ENCODE measurements at regions not wholly inside any gene's neighbourhood (a gene's known extent, or its start where the extent isn't known, plus 50 kb on each side); places are given as distances from the start of the nearest gene placed in this dataset.
"Not testable (repeated sequence)": the region's sequence is repeated elsewhere in the genome, so short reads cannot be mapped to it uniquely, and the experiment has no call there.

DNA sequence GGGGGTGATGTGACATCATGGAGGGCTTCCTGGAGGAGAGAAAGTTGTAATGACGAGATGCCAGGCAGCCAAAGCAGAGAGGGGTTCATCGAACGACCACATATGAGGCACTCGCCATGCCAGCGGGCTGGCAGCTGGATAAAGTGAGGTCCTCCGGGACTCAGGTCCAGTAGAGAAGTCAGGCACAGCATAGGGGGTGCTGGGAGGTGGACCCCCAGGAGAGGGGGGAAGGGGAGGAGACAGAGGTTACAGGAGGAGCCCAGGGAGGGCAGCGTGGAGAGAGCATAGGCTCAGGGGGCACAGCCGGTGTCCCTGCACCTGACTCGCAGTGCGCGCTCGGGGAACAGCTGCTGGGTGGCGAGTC lies 174.7 kb downstream of the BMP7 start:
- no peak for DNase-seq

DNA sequence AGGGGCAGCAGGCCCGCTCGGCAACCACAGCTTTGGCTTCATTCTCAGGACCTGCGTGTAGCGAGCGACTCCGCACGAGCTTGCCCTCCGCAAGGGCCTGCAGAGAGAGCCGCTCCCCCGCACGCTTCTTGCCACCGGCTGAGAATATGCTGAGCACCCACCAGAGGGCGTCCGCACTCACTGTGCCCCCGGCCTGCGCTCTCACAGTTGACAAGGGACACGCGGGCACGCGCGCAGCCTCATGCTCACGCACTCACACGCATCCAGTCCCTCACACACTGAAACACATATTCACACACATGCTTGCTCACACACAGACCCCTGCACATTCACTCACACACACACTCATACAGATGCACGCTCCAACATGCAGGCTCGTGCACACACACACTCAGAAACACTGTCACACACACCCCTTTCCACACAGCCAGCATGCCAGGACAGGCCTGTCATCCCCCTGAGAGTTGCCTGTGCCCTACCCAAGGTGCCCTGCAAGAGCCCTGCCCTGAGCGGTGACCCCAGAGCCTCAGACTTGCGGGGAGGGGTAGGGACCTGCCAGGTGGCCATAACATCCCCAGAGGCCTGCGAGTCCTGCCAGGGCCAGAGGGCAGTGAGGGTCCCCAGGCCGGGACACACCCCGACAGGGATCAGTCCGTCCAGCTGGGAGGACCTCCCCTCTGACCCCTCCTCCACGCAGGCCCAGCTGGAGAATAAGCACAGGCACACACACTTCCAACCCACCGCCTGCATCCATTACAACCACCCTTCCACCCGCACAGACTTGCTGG lies 174.1 kb downstream of the BMP7 start:
- DNase-seq, result peak; percentile 25

DNA sequence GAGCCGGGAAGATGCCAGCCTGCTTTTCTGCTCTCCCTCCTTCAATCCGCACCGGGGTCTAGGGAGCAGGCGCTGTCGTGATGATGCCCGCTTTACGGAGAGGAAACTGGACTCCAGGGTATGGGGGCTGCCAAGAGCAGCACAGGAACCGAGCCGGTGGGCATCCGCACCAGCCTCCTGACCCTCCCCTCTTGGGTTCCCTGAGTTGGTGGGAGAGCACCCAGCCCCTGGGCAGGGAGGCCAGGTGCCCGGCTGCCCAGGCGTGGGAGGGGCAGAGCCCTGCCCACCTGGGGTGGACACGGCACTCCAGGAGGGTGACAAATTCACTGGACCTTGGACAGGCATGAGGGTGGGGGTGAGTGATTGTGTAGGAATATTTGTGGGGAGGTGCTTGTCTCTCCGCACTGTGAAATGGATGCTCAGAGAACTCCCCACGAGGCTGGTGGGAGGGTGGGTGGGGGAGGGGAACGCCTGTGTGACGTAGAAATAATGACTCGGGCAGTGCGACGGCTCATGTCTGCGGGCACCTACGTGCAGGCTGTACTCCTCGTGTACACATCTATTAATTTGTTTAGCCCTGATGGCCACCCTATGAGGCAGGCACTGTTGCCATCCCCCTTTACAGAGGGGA lies 173.4 kb downstream of the BMP7 start:
- no peak for DNase-seq

DNA sequence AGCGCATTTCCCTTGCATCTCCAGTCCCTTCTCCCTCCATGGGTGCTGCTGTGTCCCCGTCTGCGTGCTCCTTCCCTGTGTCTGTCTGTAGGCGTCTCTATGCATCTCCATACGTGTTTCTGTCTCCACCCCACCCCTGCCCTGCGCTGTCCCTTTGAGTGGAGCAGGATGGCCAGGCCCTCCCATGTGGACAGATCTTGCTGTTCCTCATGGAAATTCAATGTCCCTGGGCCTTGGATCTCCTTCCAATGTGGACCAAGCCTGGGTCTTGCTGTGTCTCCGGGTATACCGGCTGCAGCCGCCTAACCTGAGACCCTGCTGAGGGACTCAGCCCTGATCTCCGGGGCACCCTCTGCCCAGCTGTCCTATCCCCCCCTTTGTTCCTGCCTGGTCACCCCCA lies 172.7 kb downstream of the BMP7 start:
- no peak for DNase-seq

DNA sequence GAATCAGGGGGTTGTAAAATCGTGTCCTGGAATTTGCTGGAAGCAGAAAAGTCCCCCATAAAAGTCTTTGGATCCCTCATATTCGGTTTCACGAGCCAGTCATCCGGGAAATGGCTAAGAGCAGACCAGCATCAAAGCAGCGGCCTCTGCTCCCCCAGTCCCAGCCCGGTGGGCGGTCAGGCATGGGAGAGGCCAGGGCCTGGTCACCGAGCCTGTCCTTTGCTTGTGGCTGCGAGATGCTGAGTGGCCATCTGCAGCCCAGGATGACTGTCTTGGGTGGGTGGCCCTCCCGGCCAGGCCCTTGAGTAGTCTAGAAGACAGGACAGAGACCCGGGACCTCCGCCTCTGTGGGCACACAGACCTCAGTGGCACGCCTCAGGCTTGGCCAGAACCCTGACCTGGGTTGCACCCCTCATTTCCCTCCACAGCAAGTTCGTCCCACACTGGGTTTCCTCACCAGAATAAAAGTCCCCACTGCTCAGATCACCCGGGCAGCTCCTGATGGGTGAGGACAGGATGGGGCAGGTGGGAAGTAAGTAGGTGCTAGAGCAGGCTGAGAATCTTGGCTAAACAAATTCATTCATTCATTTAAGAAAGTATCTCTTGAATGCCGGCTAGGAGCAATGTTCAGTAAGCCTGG lies 172.1 kb downstream of the BMP7 start:
- no peak for DNase-seq

DNA sequence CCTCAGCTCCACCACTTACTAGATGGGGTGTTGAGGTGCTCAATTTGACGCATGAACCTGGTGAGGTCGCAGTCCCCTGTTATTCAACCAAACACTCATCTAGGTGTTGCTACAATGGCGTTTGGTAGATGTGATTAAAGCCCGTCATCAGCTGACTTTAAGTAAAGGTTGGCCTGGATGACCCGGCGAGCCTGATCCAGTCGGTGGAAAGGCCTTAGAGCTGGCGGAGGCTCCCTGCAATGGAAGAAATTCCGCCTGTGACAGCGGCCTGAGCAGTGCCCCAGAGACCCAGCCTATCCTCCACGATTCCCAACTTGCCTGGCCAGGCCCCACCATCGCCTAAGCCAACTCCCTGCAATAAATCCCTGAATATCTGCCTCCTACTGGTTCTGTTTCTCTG lies 171.4 kb downstream of the BMP7 start:
- DNase-seq, result no peak

DNA sequence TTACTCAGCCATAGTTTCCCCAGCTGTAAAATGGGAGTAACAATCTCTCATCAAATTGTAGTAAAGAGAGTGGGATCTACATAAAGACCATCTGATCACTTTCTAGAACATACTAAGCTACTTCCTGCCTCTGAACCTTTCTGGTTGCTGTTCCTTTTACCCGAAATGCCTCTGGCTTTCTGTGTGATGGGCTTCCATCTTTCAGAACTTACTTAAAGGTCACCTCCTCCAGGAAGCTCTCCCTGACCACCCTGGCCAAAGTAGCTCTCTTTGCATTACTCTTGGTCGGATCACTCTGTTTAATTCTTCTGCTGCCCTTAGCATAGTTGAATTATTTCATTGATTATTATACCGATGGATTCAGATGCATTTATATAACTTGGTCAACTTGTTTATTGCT lies 171.0 kb downstream of the BMP7 start:
- no peak for DNase-seq

DNA sequence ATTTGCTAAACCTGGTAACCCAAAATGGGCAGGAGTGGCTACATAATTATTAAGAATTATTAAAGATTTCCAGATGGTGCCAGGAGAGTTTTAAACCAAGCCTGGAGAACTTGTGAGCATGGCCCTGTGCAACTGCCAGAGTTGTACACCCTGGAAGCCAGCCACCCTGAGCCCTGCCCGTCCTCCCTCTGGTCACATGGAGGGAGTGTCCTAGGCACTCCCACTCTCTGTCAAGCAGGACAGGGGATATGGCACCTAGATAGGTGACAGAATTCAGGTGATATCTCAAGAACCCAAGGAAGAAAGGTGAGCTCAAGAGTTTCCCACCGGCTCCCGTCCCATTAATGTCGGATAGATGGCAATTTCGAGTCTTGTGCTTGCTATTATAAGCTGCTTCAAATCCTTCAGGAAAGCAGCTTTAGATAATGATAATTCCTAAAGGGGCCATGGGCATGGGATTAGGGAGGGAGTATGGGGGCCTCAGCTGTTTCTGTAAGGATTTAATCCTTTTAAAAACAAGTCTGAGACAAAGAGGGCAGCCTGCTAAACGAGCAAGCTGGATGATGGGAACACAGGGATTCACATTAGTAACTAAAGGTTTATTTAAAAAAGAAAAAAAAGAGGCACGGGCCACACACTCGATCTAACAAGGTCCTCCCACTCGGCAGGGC lies 169.1 kb downstream of the BMP7 start:
- no peak for DNase-seq

DNA sequence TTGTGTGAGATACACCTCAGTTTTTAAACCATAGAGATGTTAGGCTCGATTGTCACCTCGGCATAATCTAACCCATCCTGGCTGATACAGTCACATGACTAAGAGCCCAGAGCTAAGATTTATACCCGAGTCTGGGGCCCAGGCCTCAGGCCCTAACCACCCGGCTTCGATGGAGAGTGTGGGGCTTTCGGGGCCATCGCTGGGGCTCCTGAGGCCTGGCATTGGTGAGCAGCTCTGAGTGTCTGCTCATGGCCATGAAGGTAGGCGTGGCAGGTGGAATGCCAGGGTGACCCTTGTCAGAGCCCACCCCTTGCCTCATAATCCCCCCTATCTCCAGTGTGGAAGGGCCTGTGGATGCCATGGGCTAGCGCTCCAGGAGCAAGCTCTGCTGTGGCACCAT lies 164.3 kb downstream of the BMP7 start:
- no peak for DNase-seq

DNA sequence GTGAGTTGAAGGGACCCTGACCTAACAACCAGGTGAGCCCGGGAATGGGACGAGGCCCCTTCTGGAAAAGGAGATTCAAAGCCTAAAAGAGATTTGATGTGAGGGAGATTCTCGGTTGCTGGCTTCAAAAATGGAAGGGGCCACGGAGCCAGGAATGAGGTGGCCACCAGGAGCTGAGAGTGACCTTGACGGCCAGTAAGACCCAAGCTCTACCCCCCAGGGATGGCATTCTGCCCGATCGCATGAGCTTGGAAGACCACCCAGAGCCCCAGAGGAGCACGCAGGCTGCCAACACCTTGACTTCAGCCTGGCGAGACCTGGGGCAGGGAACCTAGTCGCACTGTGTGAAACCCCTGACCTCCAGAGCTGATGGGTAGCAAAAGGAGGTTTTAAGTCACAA lies 163.9 kb downstream of the BMP7 start:
- DNase-seq, result no peak

DNA sequence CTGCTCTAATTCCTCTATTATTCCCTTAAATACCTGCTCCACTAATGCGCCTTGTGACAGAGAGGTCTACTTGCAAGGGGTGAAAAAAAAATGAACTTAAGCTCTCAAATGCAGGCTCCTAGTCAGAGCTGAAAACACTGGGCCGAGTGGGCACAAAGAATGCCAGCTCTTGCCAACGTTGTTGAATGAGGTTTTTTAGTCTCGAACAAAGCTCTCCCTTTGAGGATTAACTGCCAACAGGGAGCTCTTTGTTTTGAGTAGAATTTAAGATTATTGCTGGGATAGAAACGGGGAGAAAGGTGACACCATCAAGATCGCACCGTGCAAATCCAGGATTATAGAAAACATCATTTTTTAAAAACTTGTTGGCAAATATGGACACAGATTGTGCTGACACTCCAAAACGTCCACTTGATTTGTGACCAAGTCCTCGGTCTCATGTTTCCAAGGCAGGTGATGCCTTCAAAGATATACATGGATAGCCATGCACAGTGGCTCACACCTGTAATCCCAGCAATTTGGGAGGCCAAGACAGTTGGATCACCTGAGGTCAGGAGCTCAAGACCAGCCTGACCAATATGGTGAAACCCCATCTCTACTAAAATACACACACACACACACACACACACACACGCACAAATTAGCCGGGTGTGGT lies 163.2 kb downstream of the BMP7 start:
- no peak for DNase-seq

DNA sequence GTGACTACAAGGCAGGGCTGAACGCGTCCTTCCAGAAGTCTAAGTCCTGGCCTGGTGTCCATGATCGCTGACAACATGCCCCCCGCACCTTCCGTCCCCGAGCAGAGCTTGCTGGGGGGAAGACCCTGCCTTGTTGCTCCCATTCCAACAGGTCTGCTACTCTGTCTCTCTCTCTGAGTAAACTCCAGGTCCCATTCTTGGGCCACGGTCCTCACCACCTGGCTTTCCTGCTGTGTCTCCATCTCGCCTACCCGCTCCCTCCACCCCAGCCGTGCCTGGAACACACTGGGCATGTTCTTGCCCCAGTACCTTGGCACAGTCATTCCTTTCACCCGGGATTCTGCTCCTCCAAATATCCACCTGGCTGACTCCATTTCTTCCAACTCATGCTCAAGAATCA lies 162.3 kb downstream of the BMP7 start:
- DNase-seq, result no peak

DNA sequence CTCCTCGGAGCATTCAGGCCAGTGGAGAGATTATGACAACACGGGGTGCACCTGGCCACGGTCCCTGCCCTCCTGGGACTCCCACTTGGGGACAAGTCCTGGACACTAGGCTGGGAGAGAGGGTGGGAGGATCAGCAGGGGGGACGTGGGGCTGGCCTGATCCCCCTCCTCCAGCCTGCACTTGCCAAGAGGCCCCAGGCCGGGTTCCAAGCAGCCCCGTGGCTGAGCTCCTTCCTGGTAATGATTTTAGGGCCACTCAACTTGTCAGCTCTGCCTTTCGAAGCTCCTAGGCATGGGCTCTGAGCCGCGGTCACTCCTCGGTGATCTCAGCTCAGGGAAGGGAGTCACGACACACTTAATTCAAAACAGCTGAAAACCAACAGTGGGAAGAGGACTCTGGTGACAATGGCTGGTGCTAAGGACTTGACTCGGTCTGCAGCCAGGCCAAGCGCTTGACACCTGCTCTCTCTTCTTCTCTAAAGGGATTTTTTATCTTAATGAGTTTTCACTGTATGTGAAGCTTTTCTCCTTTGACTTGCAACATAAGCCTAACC lies 161.7 kb downstream of the BMP7 start:
- no peak for DNase-seq

DNA sequence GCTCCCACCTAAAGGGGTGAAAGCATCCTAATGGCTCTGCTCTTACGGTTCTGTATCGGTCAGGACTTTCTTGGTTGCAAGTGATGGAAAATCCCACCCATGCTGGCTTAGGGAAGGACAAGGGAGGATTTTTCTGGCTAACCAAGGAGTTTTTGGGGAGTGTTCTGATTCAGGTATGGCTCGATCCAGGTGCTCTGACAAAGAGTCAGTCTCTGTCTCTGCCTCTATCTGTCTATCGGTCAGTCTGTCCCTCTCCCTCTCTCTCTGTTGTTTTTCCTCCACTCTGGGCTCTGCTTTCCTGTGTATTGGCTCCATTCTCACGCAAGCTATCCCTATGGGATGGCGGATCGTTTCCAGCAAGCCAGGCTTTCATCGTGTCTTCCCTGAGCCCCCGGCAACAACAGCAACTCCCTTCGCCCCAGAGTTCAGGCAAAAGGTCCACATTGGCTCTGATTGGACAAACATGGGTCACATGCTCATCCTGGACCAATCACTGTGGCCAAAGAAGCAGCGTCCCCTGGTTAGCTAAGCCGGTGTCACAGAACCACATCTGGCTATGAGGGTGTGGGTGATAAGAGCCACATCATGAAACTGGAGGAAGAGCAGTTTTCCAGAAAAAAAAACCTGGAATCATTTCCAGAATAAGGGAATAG lies 160.3 kb downstream of the BMP7 start:
- no peak for DNase-seq

DNA sequence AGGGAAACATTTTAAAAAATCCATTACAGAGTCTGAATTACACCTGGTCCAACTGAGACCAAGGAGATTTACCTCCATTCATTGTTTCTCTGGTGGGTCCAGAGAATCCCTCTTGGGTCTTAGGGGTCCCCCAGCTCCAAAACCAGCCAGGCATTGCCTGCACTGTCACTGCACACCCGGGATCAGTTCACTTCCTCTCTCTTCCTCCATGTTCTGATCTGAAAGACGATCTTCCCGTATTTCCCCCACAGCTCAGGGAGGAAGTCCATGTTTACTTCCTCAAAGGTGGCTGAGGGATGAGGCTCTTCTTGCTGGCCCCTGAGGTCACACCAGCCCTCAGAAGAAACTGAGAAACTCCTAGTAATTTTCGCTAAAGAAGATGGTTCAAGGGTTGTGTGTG lies 159.7 kb downstream of the BMP7 start:
- DNase-seq, result no peak

DNA sequence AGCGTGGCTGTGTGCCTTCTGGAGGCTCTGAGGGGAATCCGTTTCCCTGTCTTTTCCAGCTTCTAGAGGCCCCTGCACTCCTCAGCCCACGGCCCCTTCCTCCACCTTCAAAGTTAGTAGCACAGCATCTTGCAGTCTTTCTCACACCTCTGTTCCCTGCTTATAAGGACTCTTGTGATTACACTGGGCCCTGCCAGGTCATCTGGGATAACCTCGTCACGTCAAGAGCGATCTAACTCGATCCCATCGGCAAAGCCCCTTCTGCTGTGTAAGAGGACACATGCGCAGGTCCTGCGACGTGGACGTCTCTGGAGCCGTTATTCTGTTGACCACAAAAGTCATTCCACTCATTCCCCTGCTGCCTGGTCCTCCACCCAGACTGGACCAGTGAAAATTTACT lies 159.2 kb downstream of the BMP7 start:
- DNase-seq, result no peak

DNA sequence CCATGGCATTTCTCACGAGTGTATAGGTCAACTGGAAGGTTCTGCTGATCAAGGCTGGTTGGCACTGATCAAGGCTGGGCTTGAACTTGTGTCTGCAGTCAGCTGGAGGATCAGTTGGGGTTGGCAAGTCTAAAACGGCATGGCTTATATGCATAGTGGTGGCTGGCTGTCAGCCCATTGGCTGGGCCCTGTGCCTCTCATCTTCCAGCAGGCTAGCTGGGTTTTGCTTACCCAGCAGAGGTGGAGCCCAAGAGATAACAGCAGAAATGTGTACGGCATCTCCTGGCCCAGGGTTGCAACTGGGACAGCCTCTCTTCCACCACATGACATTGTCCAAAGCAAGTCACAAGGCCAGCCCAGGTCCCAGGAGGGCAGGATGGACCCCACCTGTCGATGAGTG lies 158.2 kb downstream of the BMP7 start:
- no peak for DNase-seq

DNA sequence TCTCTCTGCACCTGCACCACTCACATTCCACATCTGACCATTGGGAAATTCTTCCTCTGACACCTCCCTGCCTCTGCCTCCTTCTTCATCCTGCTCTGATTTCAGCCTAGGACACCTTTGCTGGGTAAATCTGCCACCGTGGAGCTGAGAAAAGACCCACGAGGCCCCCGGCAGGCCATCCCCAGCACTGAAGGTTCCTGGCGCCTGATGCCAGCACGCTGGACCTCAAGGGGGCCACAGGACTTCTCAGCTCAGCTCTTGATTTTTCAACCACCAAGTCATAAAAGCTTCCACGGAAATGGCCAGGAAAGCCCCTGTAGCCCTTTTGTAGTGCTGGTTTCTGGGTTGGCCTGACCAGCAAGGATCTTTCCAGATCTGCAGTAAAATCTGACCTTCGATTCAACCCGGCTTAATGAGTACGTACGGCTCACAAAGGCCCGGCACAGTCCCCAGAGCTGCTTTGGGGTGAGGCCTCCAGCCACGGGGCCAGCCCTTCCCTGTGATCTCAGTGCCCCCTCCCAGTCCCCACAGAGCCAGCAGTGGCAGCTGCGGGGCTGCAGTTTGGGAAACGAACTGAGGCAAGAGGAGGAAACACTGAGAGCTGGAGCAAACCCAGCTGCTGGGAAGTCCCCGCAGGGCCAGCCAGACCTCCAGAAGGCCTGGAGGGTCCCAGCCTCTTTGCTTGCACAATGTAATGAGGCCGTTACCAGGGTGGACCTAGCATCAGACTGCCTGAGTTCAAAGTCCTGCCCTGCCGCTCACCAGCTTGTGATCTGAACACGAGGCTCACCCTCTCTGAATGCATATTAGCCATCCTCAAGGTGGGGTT lies 157.5 kb downstream of the BMP7 start:
- DNase-seq, result no peak

DNA sequence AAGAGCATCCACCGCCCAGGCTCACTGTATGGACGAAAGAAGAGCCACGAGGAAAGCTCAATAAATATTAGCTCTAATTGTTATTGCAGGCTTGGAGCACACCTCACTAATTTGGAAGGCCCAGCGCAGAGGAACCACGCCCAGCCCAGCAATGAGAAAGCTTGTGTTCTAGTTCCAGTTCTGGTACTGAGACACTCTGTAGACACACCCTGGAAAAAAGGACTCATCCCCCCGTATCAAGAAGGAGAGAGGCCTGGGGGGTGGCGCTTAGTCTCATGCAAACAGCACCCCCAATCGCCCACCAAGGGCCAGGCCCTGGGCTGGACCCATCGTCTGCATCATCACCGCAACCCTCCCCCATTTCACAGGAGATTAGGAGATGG lies 156.9 kb downstream of the BMP7 start:
- no peak for DNase-seq

DNA sequence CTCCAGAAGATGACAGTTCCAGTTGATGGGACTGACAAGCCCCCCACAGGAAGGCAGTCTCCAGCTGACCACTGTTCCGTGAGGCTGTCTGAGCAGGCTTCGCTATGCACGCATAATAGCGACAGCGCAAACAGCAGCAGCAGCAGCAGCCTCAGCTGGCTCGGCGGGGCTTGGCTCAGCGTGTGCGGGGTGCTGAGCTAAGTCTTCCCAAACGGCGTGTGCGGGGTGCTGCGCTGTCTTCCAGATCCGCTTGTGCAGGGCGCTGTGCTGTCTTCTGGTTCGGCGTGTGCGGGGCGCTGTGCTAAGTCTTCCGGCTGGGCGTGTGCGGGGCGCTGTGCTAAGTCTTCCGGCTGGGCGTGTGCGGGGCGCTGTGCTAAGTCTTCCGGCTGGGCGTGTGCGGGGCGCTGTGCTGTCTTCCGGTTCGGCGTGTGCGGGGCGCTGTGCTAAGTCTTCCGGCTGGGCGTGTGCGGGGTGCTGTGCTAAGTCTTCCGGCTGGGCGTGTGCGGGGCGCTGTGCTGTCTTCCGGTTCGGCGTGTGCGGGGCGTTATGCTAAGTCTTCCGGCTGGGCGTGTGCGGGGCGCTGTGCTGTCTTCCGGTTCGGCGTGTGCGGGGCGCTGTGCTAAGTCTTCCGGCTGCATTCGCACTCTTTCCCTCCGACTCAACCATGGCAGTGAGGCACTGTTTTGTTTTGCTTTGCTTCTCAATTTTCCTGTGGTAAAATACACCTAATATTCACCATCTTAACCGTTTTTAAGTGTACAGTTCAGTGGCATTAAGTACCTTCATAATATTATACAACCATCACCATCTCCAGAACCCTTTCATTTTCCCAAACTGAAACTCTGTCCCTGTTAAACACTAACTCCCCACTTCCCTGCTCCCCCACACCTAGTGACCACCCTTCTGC lies 156.1 kb downstream of the BMP7 start:
- not testable (repeated sequence) for DNase-seq

DNA sequence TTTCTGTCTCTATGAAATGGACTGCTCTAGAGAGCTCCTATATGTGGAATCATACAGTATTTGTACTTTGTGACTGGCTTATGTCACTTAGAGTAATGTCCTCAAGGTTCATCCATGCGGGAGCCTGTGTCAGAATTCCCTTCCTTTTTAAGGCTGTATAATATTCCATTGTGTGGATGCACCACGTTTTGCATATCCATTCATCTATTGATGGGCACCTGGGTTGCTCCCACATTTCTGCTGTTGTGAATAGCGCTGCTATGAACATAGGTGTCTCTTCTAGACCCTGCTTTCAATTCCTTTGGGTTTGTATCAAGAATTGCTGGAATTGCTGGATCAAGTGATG lies 155.4 kb downstream of the BMP7 start:
- DNase-seq, result no peak

Measured in CD4-positive, alpha-beta T cell treated with Interleukin-15 for 1 hour (primary cell).